Tongue (tissue), 1 donor: ENCODE measurements at regions not wholly inside any gene's neighbourhood (a gene's known extent, or its start where the extent isn't known, plus 50 kb on each side); places are given as distances from the start of the nearest gene placed in this dataset.
A peak's percentile ranks its signal among the peaks of the same experiment; 100 is the strongest.

Experiments used
- DNase-seq: peaks from one replicate; pipeline ENCODE4 v3.0.0-alpha.2; 2015

- no peak for DNase-seq
Measured at GRCh38 chr4:147363514-147363913, 117.4 kb upstream of the EDNRA start.

GRCh38 chr4:147365396-147365795 is 115.5 kb upstream of the EDNRA start:
- no peak for DNase-seq

GRCh38 chr4:147366164-147366563 is 114.7 kb upstream of the EDNRA start:
- no peak for DNase-seq

- DNase-seq = peak; percentile 30
Measured at GRCh38 chr4:147367891-147368290, 113.0 kb upstream of the EDNRA start.

- peak; percentile 8 for DNase-seq
Measured at GRCh38 chr4:147368948-147369347, 111.9 kb upstream of the EDNRA start.

GRCh38 chr4:147370473-147370872 is 110.4 kb upstream of the EDNRA start:
- DNase-seq = no peak

GRCh38 chr4:147370881-147371280 is 110.0 kb upstream of the EDNRA start:
- DNase-seq = no peak

GRCh38 chr4:147371661-147372060 is 109.2 kb upstream of the EDNRA start:
- no peak for DNase-seq

- DNase-seq = no peak
Measured at GRCh38 chr4:147378780-147379179, 102.1 kb upstream of the EDNRA start.

GRCh38 chr4:147381749-147382148 is 99.1 kb upstream of the EDNRA start:
- DNase-seq = no peak

GRCh38 chr4:147388018-147388417 is 92.9 kb upstream of the EDNRA start:
- no peak for DNase-seq

- no peak for DNase-seq
Measured at GRCh38 chr4:147396105-147396504, 84.8 kb upstream of the EDNRA start.

GRCh38 chr4:147398556-147398955 is 82.3 kb upstream of the EDNRA start:
- no peak for DNase-seq

- no peak for DNase-seq
Measured at GRCh38 chr4:147400721-147401120, 80.2 kb upstream of the EDNRA start.

- DNase-seq = no peak
Measured at GRCh38 chr4:147401221-147401620, 79.7 kb upstream of the EDNRA start.

- no peak for DNase-seq
Measured at GRCh38 chr4:147407261-147408045, 73.4 kb upstream of the EDNRA start.

GRCh38 chr4:147408189-147408588 is 72.7 kb upstream of the EDNRA start:
- no peak for DNase-seq

GRCh38 chr4:147409350-147409749 is 71.5 kb upstream of the EDNRA start:
- DNase-seq = peak; percentile 24

- DNase-seq = no peak
Measured at GRCh38 chr4:147418226-147418625, 62.7 kb upstream of the EDNRA start.

GRCh38 chr4:147421456-147421855 is 59.4 kb upstream of the EDNRA start:
- DNase-seq = no peak

- no peak for DNase-seq
Measured at GRCh38 chr4:147423229-147423628, 57.7 kb upstream of the EDNRA start.

GRCh38 chr4:147425019-147425418 is 55.9 kb upstream of the EDNRA start:
- DNase-seq = no peak

- no peak for DNase-seq
Measured at GRCh38 chr4:147428583-147428982, 52.3 kb upstream of the EDNRA start.

GRCh38 chr4:147430111-147430510 is 50.8 kb upstream of the EDNRA start:
- no peak for DNase-seq
